Ascending aorta (tissue), 2 donors: ENCODE measurements at regions not wholly inside any gene's neighbourhood (a gene's known extent, or its start where the extent isn't known, plus 50 kb on each side); places are given as distances from the start of the nearest gene placed in this dataset.
"Not testable (repeated sequence)": the region's sequence is repeated elsewhere in the genome, so short reads cannot be mapped to it uniquely, and the experiment has no call there.

Experiments
- DNase-seq, 2 donors: peaks; one replicate each; pipeline ENCODE4 v3.0.0-alpha.2; 2019; ENCODE audit warnings: low spot score in 2 of 2
- H3K27ac ChIP-seq, 2 donors: fragments of 200-600 bp; sonication (generic); one replicate each; pipeline ENCODE4 v1.5.1; 2016 to 2017; ENCODE audit warnings: mild to moderate bottlenecking in 1 of 2
- H3K27me3 ChIP-seq: fragments of 200-600 bp; sonication (generic); one replicate; pipeline ENCODE4 v1.5.1; 2017
- H3K36me3 ChIP-seq, 2 donors: fragments of 200-600 bp; sonication (generic); one replicate each; pipeline ENCODE4 v1.5.1; 2016
- H3K4me1 ChIP-seq, 2 donors: fragments of 200-600 bp; sonication (generic); one replicate each; pipeline ENCODE4 v1.5.1; 2016 to 2017; ENCODE audit warnings: mild to moderate bottlenecking in 1 of 2
- H3K4me3 ChIP-seq, 2 donors: fragments of 200-600 bp; sonication (generic); one replicate each; pipeline ENCODE4 v1.5.1; 2016 to 2017; ENCODE audit warnings: mild to moderate bottlenecking in 1 of 2
- H3K9me3 ChIP-seq, 2 donors: fragments of 200-600 bp; sonication (generic); one replicate each; pipeline ENCODE4 v1.5.1; 2016
- intact Hi-C: fragments of 100-400 bp; cut with DNase I; formaldehyde crosslinking; loops from one replicate; pipeline ENCODE4 v1.15.1; 2023
- TF ChIP-seq, protein P1 (sequence below), 3 experiments: fragments of 200-600 bp in 2 of 3; fragments of 450-650 bp in 1 of 3; sonication (generic) in 2 of 3; IDR thresholded peaks; one replicate each; pipeline ENCODE4 v1.5.1; 2016 to 2019; ENCODE audit warnings: antibody characterized with exemption in 3 of 3, mild to moderate bottlenecking in 1 of 3, moderate library complexity in 1 of 3

DNA sequence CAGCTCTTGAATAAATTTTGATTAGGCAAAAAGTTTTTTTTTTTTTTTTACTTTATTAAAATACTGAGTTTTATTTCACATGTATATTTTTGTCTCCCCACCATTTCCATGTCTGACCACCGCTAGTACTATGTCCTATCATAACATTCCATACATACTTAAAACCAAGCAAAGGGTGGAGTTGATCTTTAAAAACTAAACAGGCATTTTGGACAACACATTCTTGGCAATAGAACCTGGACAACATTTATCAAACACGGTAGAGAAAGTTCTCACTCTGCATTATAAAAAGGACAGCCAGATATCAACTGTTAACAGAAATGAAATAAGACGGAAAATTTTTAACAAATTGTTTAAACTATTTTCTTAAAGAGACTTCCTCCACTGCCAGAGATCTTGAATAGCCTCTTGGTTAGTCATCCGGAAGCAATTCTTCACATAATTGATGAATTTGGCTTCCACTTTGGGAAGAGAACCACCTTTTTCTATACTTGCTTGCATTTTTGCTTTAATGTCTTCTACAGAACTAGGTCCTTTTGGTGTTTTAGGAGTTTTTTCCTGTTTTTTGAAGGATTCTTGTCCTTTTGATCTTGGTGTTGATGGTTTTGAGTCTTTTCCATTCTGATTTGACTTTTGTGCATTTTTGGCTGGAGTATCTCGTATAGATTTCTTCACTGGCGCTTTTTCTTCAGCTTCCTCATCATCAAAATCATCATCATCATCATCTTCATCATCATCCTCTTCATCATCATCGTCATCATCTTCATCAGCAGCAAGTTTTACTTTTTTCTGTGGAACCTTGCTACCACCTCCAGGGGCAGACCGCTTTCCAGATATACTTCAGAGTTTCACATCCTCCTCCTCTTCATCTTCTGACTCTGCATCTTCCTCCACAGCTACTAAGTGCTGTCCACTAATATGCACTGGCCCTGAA, 58.7 kb downstream of the POU5F2 start:
- H3K27ac ChIP-seq = peak overlapping the region in 1 of 2 donors; percentile 3
- H3K4me1 ChIP-seq, H3K27me3 ChIP-seq, H3K9me3 ChIP-seq, intact Hi-C loops, H3K4me3 ChIP-seq, DNase-seq, H3K36me3 ChIP-seq: not testable (repeated sequence)

DNA sequence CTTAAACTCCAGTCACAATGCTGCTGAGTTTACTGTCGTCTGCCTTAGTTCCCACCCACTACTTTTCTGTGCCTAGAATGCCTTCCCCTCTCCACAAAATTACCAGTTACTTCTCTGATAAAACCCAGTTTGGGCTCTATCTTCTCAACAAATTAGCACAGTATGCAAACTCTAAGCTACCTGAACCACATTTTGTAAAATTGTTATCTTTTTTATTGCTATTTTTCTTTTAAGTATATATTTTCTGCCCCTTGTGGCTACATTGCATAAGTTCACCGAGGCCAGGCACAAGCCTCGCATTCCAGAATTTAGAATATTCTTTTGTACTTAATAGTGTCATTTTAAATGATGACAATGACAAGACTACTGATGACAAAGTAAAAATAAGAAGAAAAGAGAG, 60.0 kb downstream of the POU5F2 start:
- intact Hi-C loops = no loop called here
- Histone ChIP-seq H3K36me3 (no peaks in the 10 kb centered on the region), H3K27me3 (no peaks in the 10 kb centered on the region), H3K9me3 (peaks cover 0 to 4% of the 10 kb centered on the region in 2 donors), H3K4me1 (no peaks in the 10 kb centered on the region), H3K4me3 (no peak overlapping the region), H3K27ac (no peak overlapping the region)
- no peak for DNase-seq
- TF ChIP-seq, protein P1, sequence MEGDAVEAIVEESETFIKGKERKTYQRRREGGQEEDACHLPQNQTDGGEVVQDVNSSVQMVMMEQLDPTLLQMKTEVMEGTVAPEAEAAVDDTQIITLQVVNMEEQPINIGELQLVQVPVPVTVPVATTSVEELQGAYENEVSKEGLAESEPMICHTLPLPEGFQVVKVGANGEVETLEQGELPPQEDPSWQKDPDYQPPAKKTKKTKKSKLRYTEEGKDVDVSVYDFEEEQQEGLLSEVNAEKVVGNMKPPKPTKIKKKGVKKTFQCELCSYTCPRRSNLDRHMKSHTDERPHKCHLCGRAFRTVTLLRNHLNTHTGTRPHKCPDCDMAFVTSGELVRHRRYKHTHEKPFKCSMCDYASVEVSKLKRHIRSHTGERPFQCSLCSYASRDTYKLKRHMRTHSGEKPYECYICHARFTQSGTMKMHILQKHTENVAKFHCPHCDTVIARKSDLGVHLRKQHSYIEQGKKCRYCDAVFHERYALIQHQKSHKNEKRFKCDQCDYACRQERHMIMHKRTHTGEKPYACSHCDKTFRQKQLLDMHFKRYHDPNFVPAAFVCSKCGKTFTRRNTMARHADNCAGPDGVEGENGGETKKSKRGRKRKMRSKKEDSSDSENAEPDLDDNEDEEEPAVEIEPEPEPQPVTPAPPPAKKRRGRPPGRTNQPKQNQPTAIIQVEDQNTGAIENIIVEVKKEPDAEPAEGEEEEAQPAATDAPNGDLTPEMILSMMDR (IDR thresholded peaks at IDR 0.05) = no peak

DNA sequence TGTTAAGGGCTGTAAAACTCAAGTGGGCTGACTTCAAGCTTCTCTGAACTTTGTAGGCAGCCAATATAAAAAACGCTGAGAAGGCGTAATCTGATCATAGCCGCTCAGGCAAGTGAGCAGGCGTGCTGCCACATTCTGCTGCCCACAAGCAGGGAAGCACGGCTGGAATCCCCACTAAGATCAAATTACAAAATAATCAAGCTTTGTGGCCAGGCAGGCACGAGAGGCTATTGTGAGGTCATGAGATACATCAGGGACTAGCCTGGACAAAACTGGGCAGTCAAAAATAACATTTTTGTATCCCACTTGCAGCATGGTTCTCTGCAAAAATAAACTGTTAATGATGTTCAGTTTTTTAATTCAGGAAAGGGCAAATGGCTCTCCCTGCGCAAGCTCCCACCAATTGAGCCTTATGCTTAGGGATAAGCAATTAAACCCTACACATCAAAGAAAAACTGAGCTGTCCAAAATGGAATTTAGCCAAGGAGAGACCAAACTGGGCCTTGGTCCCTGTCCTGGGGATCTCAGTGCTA, 64.0 kb downstream of the POU5F2 start:
- Histone ChIP-seq H3K4me1 (no peaks in the 10 kb centered on the region), H3K27me3 (no peaks in the 10 kb centered on the region), H3K4me3 (no peak overlapping the region), H3K9me3 (no peaks in the 10 kb centered on the region), H3K27ac (no peak overlapping the region), H3K36me3 (no peaks in the 10 kb centered on the region)
- DNase-seq = no peak
- intact Hi-C loops = no loop called here
- TF ChIP-seq, protein P1 (IDR thresholded peaks at IDR 0.05) = no peak

- DNase-seq = no peak
- H3K4me3 ChIP-seq = no peak overlapping the region
- H3K27ac ChIP-seq = no peak overlapping the region
- TF ChIP-seq, protein P1 (IDR thresholded peaks at IDR 0.05) = no peak
- H3K27me3 ChIP-seq = no peaks in the 10 kb centered on the region
- H3K36me3 ChIP-seq = no peaks in the 10 kb centered on the region
- no peaks in the 10 kb centered on the region for H3K9me3 ChIP-seq
- intact Hi-C loops = no loop called here
- H3K4me1 ChIP-seq = no peaks in the 10 kb centered on the region
Observed at GRCh38 chr5:93676704-93677103, 64.7 kb downstream of the POU5F2 start.

DNA sequence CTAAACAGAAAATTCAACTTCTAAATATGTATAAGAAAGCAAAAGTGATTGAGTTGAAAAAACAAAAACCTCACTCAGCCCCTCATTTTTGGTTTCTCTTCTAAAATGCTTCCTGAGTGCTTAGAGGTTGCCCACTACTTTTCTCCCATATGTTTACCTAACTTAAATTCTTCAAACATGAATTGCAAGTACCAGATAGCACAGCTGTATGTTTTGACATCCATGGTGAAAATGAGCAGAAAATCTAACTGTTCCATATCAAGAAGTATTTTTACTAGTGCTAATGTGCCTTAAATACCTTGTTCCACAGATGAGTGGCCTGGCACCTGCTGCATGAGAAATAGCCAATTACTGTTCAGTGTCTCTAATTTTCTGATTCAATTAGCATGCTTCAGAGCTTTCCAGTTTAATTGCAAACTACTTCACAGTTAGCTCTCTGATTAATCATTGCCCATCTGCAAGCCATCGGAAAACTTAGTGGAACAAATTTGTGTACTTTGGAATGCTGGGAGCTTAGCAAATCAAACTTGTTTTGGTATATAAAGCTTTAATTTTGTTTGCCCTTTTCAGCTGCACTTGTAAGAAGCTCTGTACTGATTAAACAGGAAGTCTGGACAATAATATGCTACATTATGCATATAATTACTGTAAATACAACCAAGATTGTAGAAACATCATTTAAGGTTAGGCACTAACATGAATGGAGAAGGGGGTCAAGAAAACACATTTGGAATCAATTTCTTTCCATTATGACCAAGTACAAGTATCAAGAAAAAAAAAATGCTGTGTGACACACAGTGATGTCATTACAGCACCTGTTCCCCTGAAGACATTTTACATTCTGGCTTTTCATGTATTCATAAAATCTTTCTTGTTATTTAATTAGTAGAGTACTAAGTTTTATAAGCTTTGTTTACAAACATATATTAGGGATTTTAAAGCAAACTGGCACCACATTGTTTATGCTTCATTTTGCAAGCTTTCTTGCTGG, 65.6 kb downstream of the POU5F2 start:
- Histone ChIP-seq H3K27ac (no peak overlapping the region), H3K4me1 (no peaks in the 10 kb centered on the region), H3K4me3 (no peak overlapping the region), H3K27me3 (no peaks in the 10 kb centered on the region), H3K9me3 (no peaks in the 10 kb centered on the region), H3K36me3 (no peaks in the 10 kb centered on the region)
- no peak for DNase-seq
- TF ChIP-seq, protein P1 (IDR thresholded peaks at IDR 0.05) = no peak
- intact Hi-C loops = no loop called here
